GM12865 (cell line): ENCODE measurements at regions not wholly inside any gene's neighbourhood (a gene's known extent, or its start where the extent isn't known, plus 50 kb on each side); places are given as distances from the start of the nearest gene placed in this dataset.

Experiments used
- DNase-seq: peaks from one replicate; pipeline ENCODE4 v3.0.0; 2010; ENCODE audit warnings: low read depth
- H3K4me3 ChIP-seq: 2 replicates; pipeline ENCODE4 v1.5.1; 2011; ENCODE audit warnings: mild to moderate bottlenecking, low read depth, low read length, control low read depth
- TF ChIP-seq, protein P1 (sequence below): IDR thresholded peaks from 2 replicates; pipeline ENCODE4 v1.5.1; 2011; ENCODE audit warnings: low read length, control low read depth, low read depth, inconsistent platforms; ENCODE audit not compliant: insufficient read depth; ENCODE audit errors: missing control alignments

DNA sequence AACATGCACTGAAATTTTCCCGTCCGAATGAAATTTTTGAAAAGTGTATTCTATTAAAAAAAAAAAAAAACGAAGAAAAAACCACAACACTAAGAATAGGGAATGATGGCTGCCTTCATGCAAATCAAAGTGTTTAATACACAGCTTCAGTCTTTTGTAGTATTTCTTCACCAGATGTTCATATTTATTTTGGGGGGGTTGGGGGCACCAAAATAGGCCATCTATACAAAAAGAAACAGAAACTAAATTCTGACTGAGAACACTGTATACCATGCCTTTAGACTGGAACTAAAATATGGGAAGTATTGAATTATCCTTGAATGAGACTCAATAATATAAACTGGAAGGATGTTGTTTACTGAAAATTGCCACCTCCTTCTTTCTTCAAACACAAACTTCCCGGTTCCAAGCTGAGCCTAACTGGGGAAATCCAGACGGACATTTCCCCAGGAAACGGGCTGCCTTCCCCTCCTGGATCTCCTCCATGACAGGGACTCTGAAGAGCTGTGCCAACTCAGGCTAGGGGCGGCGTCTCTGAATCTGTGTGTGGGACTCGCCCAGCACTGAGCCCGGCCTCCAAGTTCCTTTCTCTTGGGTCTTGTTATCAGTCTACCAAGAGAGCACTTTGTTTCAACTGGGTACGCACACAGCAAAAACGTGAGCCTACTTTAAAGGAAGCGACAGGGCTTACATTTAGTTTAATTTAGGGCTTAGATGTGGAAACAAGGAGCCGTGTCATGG, 511.3 kb upstream of the ADAMTS16 start:
- TF ChIP-seq, protein P1, sequence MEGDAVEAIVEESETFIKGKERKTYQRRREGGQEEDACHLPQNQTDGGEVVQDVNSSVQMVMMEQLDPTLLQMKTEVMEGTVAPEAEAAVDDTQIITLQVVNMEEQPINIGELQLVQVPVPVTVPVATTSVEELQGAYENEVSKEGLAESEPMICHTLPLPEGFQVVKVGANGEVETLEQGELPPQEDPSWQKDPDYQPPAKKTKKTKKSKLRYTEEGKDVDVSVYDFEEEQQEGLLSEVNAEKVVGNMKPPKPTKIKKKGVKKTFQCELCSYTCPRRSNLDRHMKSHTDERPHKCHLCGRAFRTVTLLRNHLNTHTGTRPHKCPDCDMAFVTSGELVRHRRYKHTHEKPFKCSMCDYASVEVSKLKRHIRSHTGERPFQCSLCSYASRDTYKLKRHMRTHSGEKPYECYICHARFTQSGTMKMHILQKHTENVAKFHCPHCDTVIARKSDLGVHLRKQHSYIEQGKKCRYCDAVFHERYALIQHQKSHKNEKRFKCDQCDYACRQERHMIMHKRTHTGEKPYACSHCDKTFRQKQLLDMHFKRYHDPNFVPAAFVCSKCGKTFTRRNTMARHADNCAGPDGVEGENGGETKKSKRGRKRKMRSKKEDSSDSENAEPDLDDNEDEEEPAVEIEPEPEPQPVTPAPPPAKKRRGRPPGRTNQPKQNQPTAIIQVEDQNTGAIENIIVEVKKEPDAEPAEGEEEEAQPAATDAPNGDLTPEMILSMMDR = no peak
- no peak overlapping the region for H3K4me3 ChIP-seq
- no peak for DNase-seq

DNA sequence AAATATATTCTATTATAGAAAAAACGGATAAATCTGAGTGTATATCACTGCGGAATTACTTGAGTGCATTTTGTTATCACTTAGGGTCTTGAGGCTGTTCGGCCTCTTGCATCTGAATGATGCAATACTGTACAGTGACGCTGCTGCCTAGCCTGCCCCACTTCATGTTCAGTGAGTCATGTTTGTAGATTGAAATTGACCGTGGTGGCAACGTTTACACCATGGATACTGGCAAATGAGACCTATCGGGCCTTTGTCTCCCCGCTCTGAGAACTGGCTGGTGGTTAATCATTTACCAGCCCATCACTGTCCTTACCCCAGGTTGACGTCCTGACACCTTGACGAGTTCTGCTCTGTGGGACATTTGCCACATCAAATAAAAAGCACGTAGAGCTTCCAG, 510.1 kb upstream of the ADAMTS16 start:
- DNase-seq = no peak
- H3K4me3 ChIP-seq = no peak overlapping the region
- TF ChIP-seq, protein P1 = no peak

DNA sequence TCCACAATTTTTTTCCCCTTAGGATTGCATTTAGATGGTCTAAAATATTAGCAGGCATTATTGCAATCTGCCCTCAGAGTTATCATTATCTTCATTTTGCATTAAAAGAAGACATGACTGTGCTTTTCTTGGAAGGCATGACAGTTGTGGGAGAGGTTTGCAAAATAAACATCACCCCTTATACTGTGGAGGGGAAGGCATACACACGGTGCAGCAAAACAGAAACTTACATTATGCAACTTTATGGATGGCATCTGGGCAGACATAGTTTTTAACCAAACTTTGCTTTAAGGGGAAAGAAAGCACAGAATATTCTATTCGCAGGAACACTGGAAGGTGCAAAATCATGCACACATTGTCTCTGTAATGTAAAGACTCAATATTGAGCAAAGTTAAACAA, 505.8 kb upstream of the ADAMTS16 start:
- H3K4me3 ChIP-seq = no peak overlapping the region
- no peak for DNase-seq
- TF ChIP-seq, protein P1 = no peak

DNA sequence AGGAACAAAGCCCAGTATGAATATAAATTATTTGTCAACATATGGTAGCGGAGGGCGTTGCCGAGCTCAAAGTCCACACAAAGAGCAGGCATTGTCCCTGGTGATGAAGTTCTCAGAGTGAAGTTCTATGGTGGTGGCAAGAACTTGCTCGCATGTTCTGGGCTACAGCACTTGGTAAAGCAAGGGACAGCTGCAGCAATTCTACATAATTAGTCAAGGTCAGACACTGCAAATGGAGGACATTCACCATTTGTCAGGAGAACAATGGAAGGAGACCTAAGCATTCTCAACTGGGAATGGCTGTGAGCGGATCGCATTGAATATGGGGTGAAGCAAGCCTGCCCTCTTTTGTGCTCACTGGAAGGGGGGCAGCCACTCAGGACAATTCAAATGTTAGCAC, 503.8 kb upstream of the ADAMTS16 start:
- H3K4me3 ChIP-seq = no peak overlapping the region
- TF ChIP-seq, protein P1 = no peak
- no peak for DNase-seq

DNA sequence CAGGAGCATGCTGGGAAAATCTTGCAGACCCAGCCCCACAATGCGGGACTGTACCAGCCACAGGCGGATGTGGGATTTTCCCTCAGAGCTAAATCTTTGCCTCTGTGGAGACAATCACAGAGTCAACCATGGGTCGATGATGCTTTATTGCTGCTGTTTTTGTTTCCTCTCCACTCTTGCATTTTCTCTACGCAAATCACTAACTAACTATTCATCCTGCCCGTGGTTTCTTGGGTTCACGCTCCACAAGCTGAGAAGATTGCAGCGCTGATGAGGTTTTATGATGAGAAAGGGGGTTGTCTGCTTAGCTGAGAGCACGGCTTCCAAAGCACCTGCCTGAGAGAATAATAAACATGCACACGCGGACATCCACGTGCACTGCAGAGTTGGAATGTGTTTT, 500.2 kb upstream of the ADAMTS16 start:
- TF ChIP-seq, protein P1 = no peak
- DNase-seq = no peak
- H3K4me3 ChIP-seq = no peak overlapping the region

DNA sequence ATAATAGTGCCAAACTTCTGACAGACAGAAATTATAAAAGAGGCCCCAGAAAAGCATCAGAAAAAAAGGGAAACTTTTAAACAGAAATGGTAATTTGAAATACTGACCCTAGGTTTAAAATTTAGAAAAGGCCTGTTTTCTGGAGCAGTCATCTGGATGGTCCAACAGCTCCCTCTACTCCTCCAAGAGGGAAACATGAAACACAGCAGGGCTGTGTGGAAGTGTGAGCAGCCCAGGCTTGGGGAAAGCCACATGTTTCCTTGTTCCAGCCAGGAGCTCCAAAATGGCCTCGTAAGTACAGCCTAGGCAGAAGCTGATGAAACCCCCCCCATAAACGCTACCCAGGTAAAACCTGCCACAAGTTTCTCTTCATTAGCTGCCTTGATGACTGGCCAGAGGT, 499.3 kb upstream of the ADAMTS16 start:
- TF ChIP-seq, protein P1 = no peak
- no peak for DNase-seq
- no peak overlapping the region for H3K4me3 ChIP-seq

DNA sequence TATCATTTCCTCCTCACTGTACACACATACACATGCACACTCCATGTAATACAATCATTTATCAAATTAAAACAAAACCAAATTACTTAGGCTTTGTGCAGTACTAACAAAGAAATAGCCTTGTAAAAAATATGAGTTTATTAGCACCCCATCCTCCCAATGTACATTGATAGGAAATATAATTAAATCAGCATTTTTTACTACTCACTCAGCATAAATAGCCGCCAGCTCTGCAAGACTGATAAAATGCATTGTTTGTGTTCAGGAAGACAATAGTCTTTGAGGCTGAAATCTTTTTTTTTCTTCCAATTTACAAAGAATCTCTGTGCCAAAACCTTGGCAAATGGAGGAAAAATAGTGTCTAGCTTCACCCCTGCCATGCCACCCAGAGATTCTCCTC, 497.6 kb upstream of the ADAMTS16 start:
- TF ChIP-seq, protein P1 = no peak
- no peak for DNase-seq
- no peak overlapping the region for H3K4me3 ChIP-seq
